ENCODE measurements at regions not wholly inside any gene's neighbourhood (a gene's known extent, or its start where the extent isn't known, plus 50 kb on each side); places are given as distances from the start of the nearest gene placed in this dataset.

DNA sequence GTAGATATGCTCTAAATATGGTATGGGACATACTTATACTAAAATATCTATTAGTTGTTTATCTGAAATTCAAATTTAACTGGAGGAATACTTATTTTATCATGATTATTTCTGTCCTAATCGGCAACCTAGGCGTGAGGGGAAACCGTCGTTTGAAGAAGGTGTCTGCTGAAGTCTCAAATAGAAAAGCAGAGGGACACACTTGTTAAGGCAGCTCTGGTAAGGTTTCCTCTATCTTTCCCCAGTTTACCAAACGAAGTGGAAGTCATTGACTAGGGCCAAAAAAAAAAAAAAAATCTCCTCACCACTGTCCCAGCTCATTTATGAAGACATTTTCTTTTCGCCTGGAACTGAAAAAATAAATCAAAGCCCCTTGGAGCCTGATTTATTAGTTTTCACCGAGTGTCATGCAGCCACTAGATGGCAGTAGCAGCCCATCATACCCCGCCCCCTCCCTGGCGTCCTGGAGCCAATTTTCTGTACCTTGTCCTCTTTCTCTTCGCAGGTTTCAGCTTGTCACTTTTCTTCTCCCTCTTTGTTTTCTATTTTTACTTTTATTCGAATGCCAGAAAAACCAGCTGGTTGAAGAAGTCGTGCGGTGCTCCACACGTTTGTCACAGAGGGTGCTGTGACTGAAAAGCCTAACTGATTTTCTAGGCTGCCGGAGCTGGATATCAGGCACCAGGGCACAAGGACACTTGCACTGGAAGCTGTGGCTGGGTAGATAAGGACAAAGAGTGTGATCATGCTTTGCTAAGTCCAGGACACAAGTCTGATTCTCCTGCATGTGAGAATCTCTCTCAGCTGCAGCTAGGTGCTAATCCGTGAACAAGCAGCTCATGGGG is 238.7 kb downstream of the ZPLD1 start:
- Histone ChIP-seq H3K27me3 (ENCODE audit: control insufficient read depth in 1 of 2, insufficient read depth in 2 of 2, low read length in 2 of 2) (no peaks in the 10 kb centered on the region), H3K4me3 (ENCODE audit: low read depth in 1 of 2, low read length in 2 of 2) (peak overlapping the region; percentile 31 to 44), H3K27ac (ENCODE audit: low read depth, low read length) (no peak overlapping the region), H3K9ac (ENCODE audit: low read depth in 1 of 2, low read length in 2 of 2) (no peak overlapping the region), H3K9me3 (ENCODE audit: control insufficient read depth in 1 of 2, low read length in 2 of 2) (no peaks in the 10 kb centered on the region), H3K4me1 (ENCODE audit: control insufficient read depth in 1 of 2, insufficient read depth in 2 of 2, low read length in 2 of 2) (no peaks in the 10 kb centered on the region), H3K36me3 (ENCODE audit: control insufficient read depth in 1 of 2, insufficient read depth in 2 of 2, low read length in 2 of 2) (no peaks in the 10 kb centered on the region)

DNA sequence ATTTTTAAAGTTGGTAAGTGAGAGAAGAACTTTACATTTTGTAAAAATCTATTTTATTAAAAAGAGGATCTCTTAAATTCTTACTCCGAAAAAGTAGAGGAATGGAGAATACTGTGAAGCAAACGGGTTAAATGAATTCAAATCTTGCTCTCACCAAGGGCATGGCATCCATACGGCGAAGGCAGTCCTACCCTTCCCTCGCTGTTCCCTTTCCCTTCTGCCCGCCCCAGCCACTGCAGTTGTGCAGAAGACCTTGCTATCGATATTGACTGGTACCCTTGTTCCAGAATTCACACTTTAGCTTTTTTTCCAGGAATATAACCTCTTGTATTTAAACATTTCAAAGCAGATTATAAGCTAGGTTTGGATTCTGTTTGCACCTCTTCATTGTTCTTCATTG is 239.5 kb downstream of the ZPLD1 start:
- Histone ChIP-seq H3K4me1 (ENCODE audit: control insufficient read depth in 1 of 2, insufficient read depth in 2 of 2, low read length in 2 of 2) (no peaks in the 10 kb centered on the region), H3K9me3 (ENCODE audit: control insufficient read depth in 1 of 2, low read length in 2 of 2) (no peaks in the 10 kb centered on the region), H3K27ac (ENCODE audit: low read depth, low read length) (no peak overlapping the region), H3K36me3 (ENCODE audit: control insufficient read depth in 1 of 2, insufficient read depth in 2 of 2, low read length in 2 of 2) (no peaks in the 10 kb centered on the region), H3K4me3 (ENCODE audit: low read depth in 1 of 2, low read length in 2 of 2) (no peak overlapping the region), H3K27me3 (ENCODE audit: control insufficient read depth in 1 of 2, insufficient read depth in 2 of 2, low read length in 2 of 2) (no peaks in the 10 kb centered on the region), H3K9ac (ENCODE audit: low read depth in 1 of 2, low read length in 2 of 2) (no peak overlapping the region)

DNA sequence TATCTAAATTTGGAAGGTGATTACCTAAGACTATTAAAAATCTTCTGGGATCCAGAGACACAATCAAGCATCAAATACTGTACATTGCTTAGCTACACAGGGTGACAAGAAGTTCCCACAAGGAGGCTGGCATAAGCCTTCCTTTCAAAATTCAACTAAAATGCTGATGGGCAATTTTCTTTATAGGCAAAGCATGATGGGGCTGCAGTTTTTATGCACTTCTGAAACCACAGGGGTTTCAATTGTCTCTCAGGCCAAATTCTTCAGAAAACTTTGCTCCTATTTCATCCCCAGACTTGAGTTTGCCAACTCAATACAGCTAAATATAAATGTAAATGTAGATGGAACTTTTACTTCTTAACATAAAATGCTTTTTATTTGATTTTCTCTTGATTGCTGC is 241.6 kb downstream of the ZPLD1 start:
- Histone ChIP-seq H3K36me3 (ENCODE audit: control insufficient read depth in 1 of 2, insufficient read depth in 2 of 2, low read length in 2 of 2) (no peaks in the 10 kb centered on the region), H3K4me1 (ENCODE audit: control insufficient read depth in 1 of 2, insufficient read depth in 2 of 2, low read length in 2 of 2) (no peaks in the 10 kb centered on the region), H3K27ac (ENCODE audit: low read depth, low read length) (no peak overlapping the region), H3K4me3 (ENCODE audit: low read depth in 1 of 2, low read length in 2 of 2) (no peak overlapping the region), H3K27me3 (ENCODE audit: control insufficient read depth in 1 of 2, insufficient read depth in 2 of 2, low read length in 2 of 2) (no peaks in the 10 kb centered on the region), H3K9me3 (ENCODE audit: control insufficient read depth in 1 of 2, low read length in 2 of 2) (no peaks in the 10 kb centered on the region), H3K9ac (ENCODE audit: low read depth in 1 of 2, low read length in 2 of 2) (no peak overlapping the region)

DNA sequence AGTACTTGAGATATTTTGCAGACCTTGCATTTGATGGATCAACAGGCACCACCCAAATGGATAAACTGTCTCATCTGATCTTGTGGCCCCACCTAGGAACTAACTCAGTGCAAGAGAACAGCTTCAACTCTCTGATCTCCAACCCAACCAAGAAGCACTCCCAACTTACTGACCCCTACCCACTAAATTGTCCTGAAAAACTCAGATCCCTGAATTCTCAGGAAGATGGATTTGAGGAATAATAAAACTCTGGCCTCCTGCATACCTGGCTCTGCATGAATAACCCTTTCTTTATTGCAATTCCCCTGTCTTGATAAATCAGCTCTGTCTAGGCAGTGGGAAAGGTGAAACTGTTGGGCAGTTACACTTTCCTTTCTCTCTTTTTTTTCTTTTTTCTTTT is 247.9 kb downstream of the ZPLD1 start:
- H3K9ac ChIP-seq (ENCODE audit: low read depth in 1 of 2, low read length in 2 of 2), result no peak overlapping the region
- H3K36me3 ChIP-seq (ENCODE audit: control insufficient read depth in 1 of 2, insufficient read depth in 2 of 2, low read length in 2 of 2), result no peaks in the 10 kb centered on the region
- no peak overlapping the region for H3K4me3 ChIP-seq (ENCODE audit: low read depth in 1 of 2, low read length in 2 of 2)
- H3K4me1 ChIP-seq (ENCODE audit: control insufficient read depth in 1 of 2, insufficient read depth in 2 of 2, low read length in 2 of 2), result no peaks in the 10 kb centered on the region
- no peaks in the 10 kb centered on the region for H3K9me3 ChIP-seq (ENCODE audit: control insufficient read depth in 1 of 2, low read length in 2 of 2)
- H3K27me3 ChIP-seq (ENCODE audit: control insufficient read depth in 1 of 2, insufficient read depth in 2 of 2, low read length in 2 of 2), result no peaks in the 10 kb centered on the region
- H3K27ac ChIP-seq (ENCODE audit: low read depth, low read length), result no peak overlapping the region

DNA sequence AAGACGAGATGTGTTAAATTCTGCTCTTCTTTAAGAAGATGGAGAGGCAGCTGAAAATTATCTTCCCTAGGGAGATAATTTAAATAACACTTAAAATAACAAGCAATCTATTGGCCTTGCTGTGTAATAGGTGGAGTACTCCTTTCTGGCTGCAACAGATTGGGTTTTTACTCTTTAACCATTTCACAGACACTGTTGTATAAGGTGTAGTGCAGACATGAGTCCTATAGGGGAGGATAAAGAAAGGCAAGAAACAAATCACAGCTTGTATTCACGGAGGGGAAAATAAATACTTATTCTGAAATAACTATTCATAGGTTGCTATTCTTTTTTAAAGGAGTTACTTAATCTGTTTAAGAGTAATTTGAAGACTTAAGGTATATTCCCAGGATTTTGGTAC is 252.0 kb downstream of the ZPLD1 start:
- H3K9ac ChIP-seq (ENCODE audit: low read depth in 1 of 2, low read length in 2 of 2), result no peak overlapping the region
- H3K9me3 ChIP-seq (ENCODE audit: control insufficient read depth in 1 of 2, low read length in 2 of 2), result no peaks in the 10 kb centered on the region
- H3K4me3 ChIP-seq (ENCODE audit: low read depth in 1 of 2, low read length in 2 of 2), result no peak overlapping the region
- no peaks in the 10 kb centered on the region for H3K27me3 ChIP-seq (ENCODE audit: control insufficient read depth in 1 of 2, insufficient read depth in 2 of 2, low read length in 2 of 2)
- H3K4me1 ChIP-seq (ENCODE audit: control insufficient read depth in 1 of 2, insufficient read depth in 2 of 2, low read length in 2 of 2), result no peaks in the 10 kb centered on the region
- H3K36me3 ChIP-seq (ENCODE audit: control insufficient read depth in 1 of 2, insufficient read depth in 2 of 2, low read length in 2 of 2), result no peaks in the 10 kb centered on the region
- no peak overlapping the region for H3K27ac ChIP-seq (ENCODE audit: low read depth, low read length)

DNA sequence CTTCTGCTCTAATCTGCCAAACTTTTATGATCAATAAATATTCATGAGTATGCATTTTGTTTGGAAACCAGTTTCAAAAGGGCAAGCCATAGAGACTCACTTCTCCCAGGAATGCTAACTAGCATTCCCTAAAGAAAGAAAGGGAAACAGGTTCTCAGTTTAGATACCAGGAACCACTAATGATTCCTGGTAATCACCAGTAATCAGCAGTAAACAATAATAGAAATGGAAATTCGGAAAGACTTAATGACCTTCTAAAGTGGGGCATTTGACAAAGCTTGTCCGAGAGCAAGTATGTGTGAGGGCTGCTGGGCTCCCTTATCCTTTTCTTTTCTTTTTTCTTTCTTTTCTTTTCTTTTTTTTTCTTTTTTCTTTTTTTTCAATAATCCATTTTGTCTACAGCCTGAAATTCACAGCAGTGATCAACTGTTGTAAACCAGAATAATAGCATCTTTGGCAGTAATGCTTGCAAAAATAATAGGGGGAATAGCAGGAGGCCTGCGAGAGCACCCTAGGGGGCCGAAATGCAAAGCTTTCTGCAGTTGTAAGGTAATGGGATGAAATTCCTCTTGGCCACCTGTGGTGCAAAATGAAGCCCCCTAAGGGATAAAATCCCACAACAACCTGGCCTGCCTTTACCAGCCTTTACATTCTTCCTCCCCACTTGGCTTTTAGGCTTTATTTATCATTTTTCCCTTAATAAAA is 253.2 kb downstream of the ZPLD1 start:
- Histone ChIP-seq H3K36me3 (ENCODE audit: control insufficient read depth in 1 of 2, insufficient read depth in 2 of 2, low read length in 2 of 2) (no peaks in the 10 kb centered on the region), H3K9ac (ENCODE audit: low read depth in 1 of 2, low read length in 2 of 2) (no peak overlapping the region), H3K4me3 (ENCODE audit: low read depth in 1 of 2, low read length in 2 of 2) (no peak overlapping the region), H3K9me3 (ENCODE audit: control insufficient read depth in 1 of 2, low read length in 2 of 2) (no peaks in the 10 kb centered on the region), H3K27me3 (ENCODE audit: control insufficient read depth in 1 of 2, insufficient read depth in 2 of 2, low read length in 2 of 2) (no peaks in the 10 kb centered on the region), H3K4me1 (ENCODE audit: control insufficient read depth in 1 of 2, insufficient read depth in 2 of 2, low read length in 2 of 2) (no peaks in the 10 kb centered on the region), H3K27ac (ENCODE audit: low read depth, low read length) (no peak overlapping the region)

DNA sequence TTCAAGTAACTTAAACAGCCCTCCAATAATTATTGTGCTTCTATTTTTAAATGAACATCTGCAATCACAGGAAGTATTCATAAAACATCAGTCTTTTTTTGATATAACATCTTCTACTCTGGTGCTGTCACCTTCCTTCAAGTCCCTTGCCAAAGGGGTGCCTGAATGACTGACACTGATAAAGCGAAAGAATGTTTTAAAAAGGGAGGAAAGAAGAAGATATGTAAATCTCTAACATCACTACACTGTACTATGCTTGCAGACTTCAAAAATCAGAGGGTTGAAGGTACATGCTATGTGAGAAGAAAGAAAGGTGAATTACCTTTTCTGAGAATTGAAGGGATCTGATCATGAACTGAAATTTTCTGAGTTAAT is 253.7 kb downstream of the ZPLD1 start:
- Histone ChIP-seq H3K36me3 (ENCODE audit: control insufficient read depth in 1 of 2, insufficient read depth in 2 of 2, low read length in 2 of 2) (no peaks in the 10 kb centered on the region), H3K4me3 (ENCODE audit: low read depth in 1 of 2, low read length in 2 of 2) (no peak overlapping the region), H3K27ac (ENCODE audit: low read depth, low read length) (no peak overlapping the region), H3K4me1 (ENCODE audit: control insufficient read depth in 1 of 2, insufficient read depth in 2 of 2, low read length in 2 of 2) (no peaks in the 10 kb centered on the region), H3K9ac (ENCODE audit: low read depth in 1 of 2, low read length in 2 of 2) (no peak overlapping the region), H3K27me3 (ENCODE audit: control insufficient read depth in 1 of 2, insufficient read depth in 2 of 2, low read length in 2 of 2) (no peaks in the 10 kb centered on the region), H3K9me3 (ENCODE audit: control insufficient read depth in 1 of 2, low read length in 2 of 2) (no peaks in the 10 kb centered on the region)

DNA sequence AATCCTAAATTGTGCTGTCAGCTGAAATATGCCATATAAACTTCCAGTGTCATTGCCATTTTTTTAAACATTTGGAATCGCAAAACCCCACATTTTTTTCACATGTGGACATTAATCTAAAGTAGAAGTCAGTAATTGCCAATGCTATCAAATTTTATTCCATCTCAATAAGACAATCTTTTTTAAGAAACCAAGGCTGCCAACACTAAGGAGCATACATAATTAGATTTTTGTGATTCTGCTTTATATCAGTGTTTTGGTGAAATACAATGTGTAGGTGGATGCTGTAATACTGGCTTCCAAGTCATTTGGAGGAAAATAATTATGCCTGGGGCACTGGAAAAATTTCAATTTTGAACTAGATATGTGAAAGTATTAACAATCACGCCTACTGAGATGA is 256.7 kb downstream of the ZPLD1 start:
- H3K4me1 ChIP-seq (ENCODE audit: control insufficient read depth in 1 of 2, insufficient read depth in 2 of 2, low read length in 2 of 2), result no peaks in the 10 kb centered on the region
- H3K4me3 ChIP-seq (ENCODE audit: low read depth in 1 of 2, low read length in 2 of 2), result no peak overlapping the region

DNA sequence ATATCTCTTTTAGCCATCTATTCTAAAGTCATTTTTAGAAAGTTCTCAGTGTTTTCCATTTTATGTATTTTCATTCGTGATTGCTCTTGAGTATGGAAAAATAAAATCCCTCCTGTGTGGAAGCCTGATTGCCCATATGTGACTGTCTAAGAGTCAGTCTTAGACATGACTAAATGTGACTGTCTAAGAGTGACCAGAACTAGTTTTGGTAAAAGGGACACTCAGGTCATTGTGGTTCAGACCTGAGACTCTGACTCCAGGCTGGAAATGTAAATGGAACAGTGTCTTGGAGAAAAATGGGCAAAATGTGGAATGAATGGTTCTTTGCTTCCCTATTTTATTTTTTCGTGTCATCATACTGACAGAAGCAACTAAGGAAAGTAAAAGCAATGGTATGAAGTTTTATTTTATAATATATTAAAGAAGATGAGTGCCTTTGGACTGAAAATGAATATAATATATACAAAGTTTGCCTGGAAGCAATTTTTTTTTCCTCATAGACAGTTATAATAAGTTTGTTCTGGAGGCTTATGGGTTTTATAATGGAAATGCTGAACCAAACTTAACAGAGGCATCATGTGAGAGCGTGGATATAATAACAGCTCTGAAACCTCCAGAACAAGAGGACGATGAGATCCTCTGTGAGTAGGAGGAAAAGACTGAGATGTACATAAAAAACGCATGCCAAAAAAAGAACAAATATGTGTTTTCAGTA is 264.4 kb downstream of the ZPLD1 start:
- H3K27me3 ChIP-seq (ENCODE audit: control insufficient read depth in 1 of 2, insufficient read depth in 2 of 2, low read length in 2 of 2), result no peaks in the 10 kb centered on the region
- H3K9me3 ChIP-seq (ENCODE audit: control insufficient read depth in 1 of 2, low read length in 2 of 2), result no peaks in the 10 kb centered on the region
- H3K9ac ChIP-seq (ENCODE audit: low read depth in 1 of 2, low read length in 2 of 2), result no peak overlapping the region
- no peaks in the 10 kb centered on the region for H3K36me3 ChIP-seq (ENCODE audit: control insufficient read depth in 1 of 2, insufficient read depth in 2 of 2, low read length in 2 of 2)
- no peak overlapping the region for H3K4me3 ChIP-seq (ENCODE audit: low read depth in 1 of 2, low read length in 2 of 2)
- H3K4me1 ChIP-seq (ENCODE audit: control insufficient read depth in 1 of 2, insufficient read depth in 2 of 2, low read length in 2 of 2), result no peaks in the 10 kb centered on the region
- H3K27ac ChIP-seq (ENCODE audit: low read depth, low read length), result no peak overlapping the region

More for the DNA sequence above, 256.7 kb downstream of the ZPLD1 start:
- Histone ChIP-seq H3K27me3 (ENCODE audit: control insufficient read depth in 1 of 2, insufficient read depth in 2 of 2, low read length in 2 of 2) (no peaks in the 10 kb centered on the region), H3K27ac (ENCODE audit: low read depth, low read length) (no peak overlapping the region), H3K36me3 (ENCODE audit: control insufficient read depth in 1 of 2, insufficient read depth in 2 of 2, low read length in 2 of 2) (no peaks in the 10 kb centered on the region), H3K9ac (ENCODE audit: low read depth in 1 of 2, low read length in 2 of 2) (no peak overlapping the region), H3K9me3 (ENCODE audit: control insufficient read depth in 1 of 2, low read length in 2 of 2) (no peaks in the 10 kb centered on the region)

DNA sequence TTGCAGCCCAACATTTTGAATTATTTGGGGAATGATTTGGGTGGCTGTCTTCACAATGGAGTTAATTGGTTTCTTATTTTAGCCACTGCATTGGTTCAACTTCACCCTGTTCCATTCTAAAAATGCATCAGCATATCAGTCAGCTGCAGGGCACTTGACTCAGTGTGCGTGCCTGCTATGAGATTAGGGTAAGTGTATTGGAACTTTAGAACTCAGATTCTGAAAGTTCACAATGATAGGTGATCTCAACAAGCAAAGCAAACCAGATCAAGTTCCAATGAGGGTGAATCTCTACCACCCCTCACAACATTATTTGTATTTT is 265.0 kb downstream of the ZPLD1 start:
- H3K9me3 ChIP-seq (ENCODE audit: control insufficient read depth in 1 of 2, low read length in 2 of 2), result no peaks in the 10 kb centered on the region
- no peaks in the 10 kb centered on the region for H3K4me1 ChIP-seq (ENCODE audit: control insufficient read depth in 1 of 2, insufficient read depth in 2 of 2, low read length in 2 of 2)
- H3K36me3 ChIP-seq (ENCODE audit: control insufficient read depth in 1 of 2, insufficient read depth in 2 of 2, low read length in 2 of 2), result no peaks in the 10 kb centered on the region
- H3K4me3 ChIP-seq (ENCODE audit: low read depth in 1 of 2, low read length in 2 of 2), result no peak overlapping the region
- no peak overlapping the region for H3K27ac ChIP-seq (ENCODE audit: low read depth, low read length)
- H3K9ac ChIP-seq (ENCODE audit: low read depth in 1 of 2, low read length in 2 of 2), result no peak overlapping the region
- H3K27me3 ChIP-seq (ENCODE audit: control insufficient read depth in 1 of 2, insufficient read depth in 2 of 2, low read length in 2 of 2), result no peaks in the 10 kb centered on the region
